HEK293 (cell line): ENCODE measurements at regions not wholly inside any gene's neighbourhood (a gene's known extent, or its start where the extent isn't known, plus 50 kb on each side); places are given as distances from the start of the nearest gene placed in this dataset.

Experiments used
- CTCF ChIA-PET: fragments of 350-600 bp; formaldehyde crosslinking; extraction: SDS; loops from one replicate; lab custom pipeline; 2021; ENCODE audit warnings: antibody characterized with exemption; lab: Yijun Ruan, JAX
- POLR2A ChIA-PET: fragments of 300-600 bp; formaldehyde crosslinking; extraction: SDS; loops from one replicate; lab custom pipeline; 2020; ENCODE audit warnings: antibody characterized with exemption, inconsistent platforms; lab: Yijun Ruan, JAX
- H3K27ac ChIP-seq: fragments of 200-500 bp; sonication (Bioruptor generic); 2 replicates; pipeline ENCODE4 v1.5.1; 2014; ENCODE audit warnings: low read depth, low read length, control low read depth, inconsistent platforms; ENCODE audit errors: extremely low read depth
- H3K36me3 ChIP-seq, 2 experiments: fragments of 200-500 bp in 1 of 2; sonication (Bioruptor generic) in 1 of 2; 1 replicate in 1 of 2; 2 replicates in 1 of 2; pipeline ENCODE4 v1.5.1; 2014 to 2017; ENCODE audit warnings: inconsistent platforms in 2 of 2, low read length in 2 of 2; ENCODE audit not compliant: control insufficient read depth in 2 of 2, insufficient read depth in 1 of 2
- H3K4me1 ChIP-seq: fragments of 200-500 bp; sonication (Bioruptor generic); 2 replicates; pipeline ENCODE4 v1.5.1; 2014; ENCODE audit warnings: mild to moderate bottlenecking, low read length, inconsistent platforms; ENCODE audit not compliant: control insufficient read depth, insufficient read depth
- H3K4me3 ChIP-seq: 2 replicates; pipeline ENCODE4 v1.5.1; 2011; ENCODE audit warnings: low read depth, mild to moderate bottlenecking, control low read depth, low read length, moderate library complexity
- H3K9me3 ChIP-seq: fragments of 200-500 bp; sonication (Bioruptor generic); 2 replicates; pipeline ENCODE4 v1.5.1; 2014; ENCODE audit warnings: low read depth, low read length, inconsistent platforms; ENCODE audit not compliant: control insufficient read depth, insufficient read depth
- BCL6B ChIP-seq: fragments of 450-650 bp; formaldehyde crosslinking; IDR thresholded peaks from 2 replicates; pipeline ENCODE4 v1.5.1; 2017; ENCODE audit warnings: missing biosample characterization, missing genetic modification characterization
- HIC1 ChIP-seq: fragments of 450-650 bp; formaldehyde crosslinking; IDR thresholded peaks from 2 replicates; pipeline ENCODE4 v1.5.1; 2016; ENCODE audit warnings: missing biosample characterization, missing genetic modification characterization
- INSM2 ChIP-seq: fragments of 450-650 bp; formaldehyde crosslinking; IDR thresholded peaks from 2 replicates; pipeline ENCODE4 v1.5.1; 2016; ENCODE audit warnings: missing biosample characterization, missing genetic modification characterization
- ZIC2 ChIP-seq: fragments of 450-650 bp; formaldehyde crosslinking; IDR thresholded peaks from 2 replicates; pipeline ENCODE4 v1.5.1; 2016; ENCODE audit warnings: missing biosample characterization, missing genetic modification characterization
- ZNF133 ChIP-seq: fragments of 450-650 bp; formaldehyde crosslinking; IDR thresholded peaks from 2 replicates; pipeline ENCODE4 v1.5.1; 2016; ENCODE audit warnings: missing biosample characterization, missing genetic modification characterization
- ZNF157 ChIP-seq: fragments of 450-650 bp; formaldehyde crosslinking; IDR thresholded peaks from 2 replicates; pipeline ENCODE4 v1.5.1; 2016; ENCODE audit warnings: missing biosample characterization, missing genetic modification characterization
- ZNF16 ChIP-seq: fragments of 450-650 bp; formaldehyde crosslinking; IDR thresholded peaks from 2 replicates; pipeline ENCODE4 v1.5.1; 2016; ENCODE audit warnings: low read depth, missing biosample characterization, missing genetic modification characterization
- ZNF184 ChIP-seq: fragments of 450-650 bp; IDR thresholded peaks from 2 replicates; pipeline ENCODE4 v1.5.1; 2018; ENCODE audit warnings: missing biosample characterization, mild to moderate bottlenecking, missing genetic modification characterization
- ZNF19 ChIP-seq: fragments of 450-650 bp; formaldehyde crosslinking; IDR thresholded peaks from 2 replicates; pipeline ENCODE4; 2016; ENCODE audit warnings: missing biosample characterization, missing genetic modification characterization, low read depth
- ZNF202 ChIP-seq: fragments of 450-650 bp; formaldehyde crosslinking; IDR thresholded peaks from 2 replicates; pipeline ENCODE4 v1.5.1; 2016; ENCODE audit warnings: missing biosample characterization, missing genetic modification characterization, borderline replicate concordance
- ZNF239 ChIP-seq: fragments of 450-650 bp; formaldehyde crosslinking; IDR thresholded peaks from 2 replicates; pipeline ENCODE4 v1.5.1; 2016; ENCODE audit warnings: missing biosample characterization, missing genetic modification characterization
- ZNF292 ChIP-seq: fragments of 450-650 bp; formaldehyde crosslinking; IDR thresholded peaks from 2 replicates; pipeline ENCODE4 v1.5.1; 2016; ENCODE audit warnings: low read depth, missing biosample characterization, missing genetic modification characterization, borderline replicate concordance
- ZNF341 ChIP-seq: fragments of 450-650 bp; formaldehyde crosslinking; IDR thresholded peaks from 2 replicates; pipeline ENCODE4; 2016; ENCODE audit warnings: low read depth, missing biosample characterization, missing genetic modification characterization
- ZNF391 ChIP-seq: fragments of 450-650 bp; formaldehyde crosslinking; IDR thresholded peaks from 2 replicates; pipeline ENCODE4 v1.5.1; 2016; ENCODE audit warnings: low read depth, missing biosample characterization, missing genetic modification characterization, borderline replicate concordance
- ZNF514 ChIP-seq: fragments of 450-650 bp; formaldehyde crosslinking; IDR thresholded peaks from 2 replicates; pipeline ENCODE4 v1.5.1; 2016; ENCODE audit warnings: missing biosample characterization, missing genetic modification characterization
- ZNF629 ChIP-seq: fragments of 450-650 bp; formaldehyde crosslinking; IDR thresholded peaks from 2 replicates; pipeline ENCODE4 v1.5.1; 2017; ENCODE audit warnings: missing biosample characterization, missing genetic modification characterization
- ZNF791 ChIP-seq: fragments of 450-650 bp; formaldehyde crosslinking; IDR thresholded peaks from 2 replicates; pipeline ENCODE4 v1.5.1; 2016; ENCODE audit warnings: missing biosample characterization, missing genetic modification characterization
- TF ChIP-seq, protein P1 (sequence below): fragments of 450-650 bp; formaldehyde crosslinking; IDR thresholded peaks from 2 replicates; pipeline ENCODE4 v1.5.1; 2016; ENCODE audit warnings: missing biosample characterization, missing genetic modification characterization
- TF ChIP-seq, protein P2 (sequence below): fragments of 450-650 bp; formaldehyde crosslinking; IDR thresholded peaks from 2 replicates; pipeline ENCODE4 v1.5.1; 2016; ENCODE audit warnings: missing biosample characterization, missing genetic modification characterization
- TF ChIP-seq, protein P3 (sequence below): fragments of 450-650 bp; formaldehyde crosslinking; IDR thresholded peaks from 2 replicates; pipeline ENCODE4 v1.5.1; 2017; ENCODE audit warnings: missing biosample characterization, missing genetic modification characterization
- TF ChIP-seq, protein P4 (sequence below): fragments of 450-650 bp; formaldehyde crosslinking; IDR thresholded peaks from 2 replicates; pipeline ENCODE4 v1.5.1; 2016; ENCODE audit warnings: missing biosample characterization, missing genetic modification characterization, borderline replicate concordance

DNA sequence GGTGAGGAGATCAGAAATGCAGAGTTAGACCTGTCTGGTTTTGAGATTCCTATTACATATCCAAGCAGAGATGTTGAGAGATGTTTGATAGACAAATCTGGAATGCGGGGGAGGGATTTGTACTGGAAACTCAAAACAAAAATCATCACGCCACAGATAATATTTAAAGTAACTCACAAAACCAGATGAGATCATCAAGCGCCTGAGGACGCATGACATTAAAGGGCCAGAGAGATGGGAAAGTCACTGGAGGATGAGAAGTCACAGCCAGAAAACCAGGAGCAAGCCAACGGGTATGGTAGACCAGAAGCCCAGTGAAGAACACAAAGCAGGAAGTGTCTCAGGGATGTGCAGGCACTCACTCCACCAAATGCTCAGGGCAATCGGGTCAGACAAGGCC lies 87.7 kb downstream of the DLL1 start (continued):
- TF ChIP-seq HIC1 (tag by site-specific recombination) (no peak), ZNF629 (no peak), ZNF391 (tag by site-specific recombination) (no peak), ZNF19 (no peak), ZNF292 (tag by site-specific recombination) (no peak), ZNF16 (tag by site-specific recombination) (no peak), ZNF184 (tag by site-specific recombination) (no peak), INSM2 (tag by site-specific recombination) (no peak), ZNF202 (no peak), ZNF341 (tag by site-specific recombination) (no peak), ZIC2 (tag by site-specific recombination) (no peak), ZNF514 (tag by site-specific recombination) (no peak), ZNF791 (tag by site-specific recombination) (no peak)
- TF ChIP-seq, protein P1, sequence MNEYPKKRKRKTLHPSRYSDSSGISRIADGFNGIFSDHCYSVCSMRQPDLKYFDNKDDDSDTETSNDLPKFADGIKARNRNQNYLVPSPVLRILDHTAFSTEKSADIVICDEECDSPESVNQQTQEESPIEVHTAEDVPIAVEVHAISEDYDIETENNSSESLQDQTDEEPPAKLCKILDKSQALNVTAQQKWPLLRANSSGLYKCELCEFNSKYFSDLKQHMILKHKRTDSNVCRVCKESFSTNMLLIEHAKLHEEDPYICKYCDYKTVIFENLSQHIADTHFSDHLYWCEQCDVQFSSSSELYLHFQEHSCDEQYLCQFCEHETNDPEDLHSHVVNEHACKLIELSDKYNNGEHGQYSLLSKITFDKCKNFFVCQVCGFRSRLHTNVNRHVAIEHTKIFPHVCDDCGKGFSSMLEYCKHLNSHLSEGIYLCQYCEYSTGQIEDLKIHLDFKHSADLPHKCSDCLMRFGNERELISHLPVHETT (tag by site-specific recombination): no peak
- TF ChIP-seq, all 188 proteins: peak for 0

GRCh38 chr6:170202416-170203135 lies 88.3 kb downstream of the DLL1 start:
- Histone ChIP-seq H3K4me1 (no peaks in the 10 kb centered on the region), H3K36me3 (no peaks in the 10 kb centered on the region), H3K9me3 (no peaks in the 10 kb centered on the region), H3K4me3 (no peak overlapping the region), H3K27ac (no peak overlapping the region)
- POLR2A ChIA-PET: no interaction called here
- CTCF ChIA-PET: no interaction called here
- TF ChIP-seq, protein P2, sequence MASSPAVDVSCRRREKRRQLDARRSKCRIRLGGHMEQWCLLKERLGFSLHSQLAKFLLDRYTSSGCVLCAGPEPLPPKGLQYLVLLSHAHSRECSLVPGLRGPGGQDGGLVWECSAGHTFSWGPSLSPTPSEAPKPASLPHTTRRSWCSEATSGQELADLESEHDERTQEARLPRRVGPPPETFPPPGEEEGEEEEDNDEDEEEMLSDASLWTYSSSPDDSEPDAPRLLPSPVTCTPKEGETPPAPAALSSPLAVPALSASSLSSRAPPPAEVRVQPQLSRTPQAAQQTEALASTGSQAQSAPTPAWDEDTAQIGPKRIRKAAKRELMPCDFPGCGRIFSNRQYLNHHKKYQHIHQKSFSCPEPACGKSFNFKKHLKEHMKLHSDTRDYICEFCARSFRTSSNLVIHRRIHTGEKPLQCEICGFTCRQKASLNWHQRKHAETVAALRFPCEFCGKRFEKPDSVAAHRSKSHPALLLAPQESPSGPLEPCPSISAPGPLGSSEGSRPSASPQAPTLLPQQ (tag by site-specific recombination): no peak
- TF ChIP-seq, protein P3, sequence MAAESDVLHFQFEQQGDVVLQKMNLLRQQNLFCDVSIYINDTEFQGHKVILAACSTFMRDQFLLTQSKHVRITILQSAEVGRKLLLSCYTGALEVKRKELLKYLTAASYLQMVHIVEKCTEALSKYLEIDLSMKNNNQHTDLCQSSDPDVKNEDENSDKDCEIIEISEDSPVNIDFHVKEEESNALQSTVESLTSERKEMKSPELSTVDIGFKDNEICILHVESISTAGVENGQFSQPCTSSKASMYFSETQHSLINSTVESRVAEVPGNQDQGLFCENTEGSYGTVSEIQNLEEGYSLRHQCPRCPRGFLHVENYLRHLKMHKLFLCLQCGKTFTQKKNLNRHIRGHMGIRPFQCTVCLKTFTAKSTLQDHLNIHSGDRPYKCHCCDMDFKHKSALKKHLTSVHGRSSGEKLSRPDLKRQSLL (tag by site-specific recombination): no peak
- TF ChIP-seq, protein P4, sequence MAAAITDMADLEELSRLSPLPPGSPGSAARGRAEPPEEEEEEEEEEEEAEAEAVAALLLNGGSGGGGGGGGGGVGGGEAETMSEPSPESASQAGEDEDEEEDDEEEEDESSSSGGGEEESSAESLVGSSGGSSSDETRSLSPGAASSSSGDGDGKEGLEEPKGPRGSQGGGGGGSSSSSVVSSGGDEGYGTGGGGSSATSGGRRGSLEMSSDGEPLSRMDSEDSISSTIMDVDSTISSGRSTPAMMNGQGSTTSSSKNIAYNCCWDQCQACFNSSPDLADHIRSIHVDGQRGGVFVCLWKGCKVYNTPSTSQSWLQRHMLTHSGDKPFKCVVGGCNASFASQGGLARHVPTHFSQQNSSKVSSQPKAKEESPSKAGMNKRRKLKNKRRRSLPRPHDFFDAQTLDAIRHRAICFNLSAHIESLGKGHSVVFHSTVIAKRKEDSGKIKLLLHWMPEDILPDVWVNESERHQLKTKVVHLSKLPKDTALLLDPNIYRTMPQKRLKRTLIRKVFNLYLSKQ: no peak
- TF ChIP-seq ZNF157: no peak
- TF ChIP-seq BCL6B (tag by site-specific recombination): no peak
- TF ChIP-seq ZNF239 (tag by site-specific recombination): no peak
- TF ChIP-seq, protein P1 (tag by site-specific recombination): no peak
- no peak for TF ChIP-seq ZNF133 (tag by site-specific recombination)
